NCI-H526 (cell line): ENCODE measurements at regions not wholly inside any gene's neighbourhood (a gene's known extent, or its start where the extent isn't known, plus 50 kb on each side); places are given as distances from the start of the nearest gene placed in this dataset.

Experiments
- DNase-seq, 2 experiments: peaks; one replicate each; lab custom pipeline; 2025; lab: John Stamatoyannopoulos, UW

DNA sequence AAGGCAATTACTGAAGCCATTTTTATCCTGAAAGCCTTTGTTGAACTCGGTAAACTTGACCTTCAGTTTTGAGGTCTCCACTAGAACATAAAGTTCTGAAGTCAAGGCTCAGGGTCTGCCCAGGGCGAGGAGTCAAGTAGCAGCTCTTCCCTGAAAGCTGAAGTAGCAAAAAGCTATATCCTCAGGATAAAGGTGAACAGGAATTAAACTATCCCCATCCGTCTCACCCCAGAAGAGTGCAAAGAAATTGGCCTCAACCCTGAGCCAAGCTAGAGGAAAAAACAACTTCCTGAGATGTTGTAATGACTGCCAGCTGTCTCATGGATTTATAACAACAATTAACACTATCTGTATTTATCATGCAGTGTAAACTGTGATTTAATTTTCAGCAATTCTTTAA, 590.8 kb downstream of the SPRY1 start:
- no peak for DNase-seq

DNA sequence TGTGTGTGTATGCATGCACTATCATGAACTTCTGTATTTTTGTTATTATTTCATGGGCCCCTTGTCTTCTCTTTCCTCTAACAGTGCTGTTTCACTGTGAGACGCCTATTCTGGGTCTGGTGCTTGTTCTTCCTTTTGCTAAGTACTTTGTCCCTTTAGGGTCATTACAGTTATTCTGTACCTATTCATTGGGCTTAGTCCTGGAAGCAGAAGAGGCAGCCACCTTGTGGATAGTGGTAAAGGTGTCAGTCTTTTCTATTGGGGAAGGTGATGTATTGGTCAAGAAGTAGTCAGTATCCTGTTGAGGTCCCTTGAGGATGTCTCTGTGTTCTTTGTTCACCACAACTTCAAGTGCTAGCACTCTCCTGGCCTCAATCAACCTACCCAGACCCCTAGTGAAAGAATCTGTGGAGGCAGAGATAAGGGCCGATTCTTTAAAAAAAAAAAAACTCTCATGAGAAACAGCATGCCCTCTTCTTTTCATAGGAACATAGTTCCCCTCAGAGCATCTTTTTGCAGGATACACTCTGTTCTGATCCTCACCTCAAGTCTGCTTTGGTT, 593.8 kb downstream of the SPRY1 start:
- no peak for DNase-seq

DNA sequence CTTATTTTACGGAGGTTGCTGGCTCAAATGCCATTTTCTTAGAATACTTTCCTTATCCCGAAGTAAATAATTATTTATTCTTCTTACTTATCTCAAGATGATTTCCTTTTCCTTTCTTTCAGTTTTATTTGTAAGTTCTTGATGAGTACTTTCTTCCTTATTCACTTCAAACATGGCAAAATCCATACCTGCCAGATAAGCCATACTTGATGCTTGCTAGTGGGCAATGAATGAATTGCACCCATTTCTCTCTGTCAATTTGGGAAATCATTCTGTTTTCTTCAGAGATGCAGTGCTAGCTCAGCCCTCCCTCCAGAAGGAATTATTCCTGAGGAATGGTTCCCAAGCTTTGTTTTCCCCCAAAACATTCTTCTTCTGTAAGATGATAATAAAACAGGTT, 598.3 kb downstream of the SPRY1 start:
- DNase-seq, result no peak

DNA sequence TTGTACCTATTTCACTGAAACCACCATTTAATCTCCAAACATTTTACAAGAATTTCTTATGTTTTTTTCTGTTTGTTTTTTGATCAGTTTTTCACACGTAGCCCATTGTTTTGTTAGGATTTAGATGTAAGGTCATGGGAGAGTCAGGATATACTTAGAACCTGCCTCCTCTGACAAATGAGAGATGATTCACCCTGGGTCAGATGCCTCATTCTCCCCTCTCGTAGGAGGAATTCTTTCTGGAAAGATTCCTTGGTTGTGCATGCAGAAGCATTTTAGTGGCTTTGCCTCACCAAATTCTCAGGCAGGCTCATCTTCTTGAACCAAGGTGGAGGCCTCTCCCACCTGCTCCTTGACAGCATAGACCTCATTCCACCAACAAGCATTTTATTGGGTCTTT, 599.3 kb downstream of the SPRY1 start:
- DNase-seq, result no peak

DNA sequence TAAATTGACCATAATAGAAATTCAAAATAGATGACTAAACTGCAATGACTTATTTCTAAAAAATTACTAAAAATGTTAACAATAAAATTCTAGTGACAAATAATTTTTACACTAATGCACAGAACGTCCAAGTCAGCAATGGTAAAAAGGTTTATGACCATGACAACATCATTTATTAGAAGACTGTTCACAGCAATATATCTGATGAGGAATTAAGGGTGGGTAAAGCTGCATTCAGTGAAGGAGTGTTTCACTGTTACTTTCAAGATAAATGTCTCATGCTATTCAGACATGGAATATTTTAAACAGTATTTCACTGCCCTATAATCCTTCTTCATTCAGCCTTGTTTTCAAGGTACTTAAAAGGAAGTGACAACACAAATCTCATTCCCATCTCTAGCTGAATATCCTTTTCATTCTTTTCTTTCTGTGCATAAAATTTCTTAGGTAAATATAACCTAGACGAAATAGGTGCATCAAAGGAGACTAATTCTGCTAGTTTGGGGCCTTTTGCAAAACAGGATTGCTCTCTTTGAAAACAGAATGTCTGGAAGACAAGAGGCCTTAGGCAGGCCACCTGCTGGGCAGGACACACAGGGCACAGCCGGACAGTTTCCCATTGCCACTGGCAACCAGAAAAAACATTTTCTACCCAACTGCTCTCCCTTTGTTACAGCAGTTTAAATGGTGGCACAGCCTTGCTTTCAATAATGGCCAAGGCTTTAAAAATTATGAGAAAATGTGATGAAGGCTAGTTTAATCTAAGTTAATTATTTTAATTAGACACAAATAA, 600.3 kb downstream of the SPRY1 start:
- DNase-seq, result no peak

DNA sequence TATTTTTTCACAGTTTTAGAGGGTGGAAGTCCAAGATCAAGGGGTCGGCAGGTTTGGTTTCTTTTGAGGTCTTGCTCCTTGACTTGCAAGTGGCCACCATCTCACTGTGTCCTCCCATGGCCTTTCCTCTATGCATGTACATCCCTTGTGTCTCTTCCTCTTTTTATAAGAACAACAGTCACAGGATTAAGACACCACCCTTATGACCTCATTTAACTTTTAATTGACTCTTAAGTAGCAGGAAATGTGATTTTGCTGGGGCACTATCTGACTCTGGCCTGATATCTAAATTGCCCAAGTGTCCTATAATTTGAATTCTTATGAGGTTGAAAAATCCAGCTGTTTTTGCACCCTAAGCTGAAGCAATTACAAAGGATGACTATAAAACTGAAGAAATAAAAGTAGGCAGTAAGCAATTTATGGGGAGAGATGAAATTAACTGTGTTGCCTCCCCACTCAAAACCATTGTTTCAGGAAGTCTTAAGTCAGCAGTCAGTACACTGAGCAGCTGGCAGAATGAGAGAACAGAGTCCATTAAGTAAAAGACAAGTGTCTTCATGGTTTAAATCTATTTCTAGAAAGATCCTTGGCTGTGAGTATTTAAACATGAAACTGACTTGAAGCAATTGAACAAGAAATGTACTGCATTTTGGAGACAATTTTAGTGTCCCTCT, 601.3 kb downstream of the SPRY1 start:
- DNase-seq, result no peak

DNA sequence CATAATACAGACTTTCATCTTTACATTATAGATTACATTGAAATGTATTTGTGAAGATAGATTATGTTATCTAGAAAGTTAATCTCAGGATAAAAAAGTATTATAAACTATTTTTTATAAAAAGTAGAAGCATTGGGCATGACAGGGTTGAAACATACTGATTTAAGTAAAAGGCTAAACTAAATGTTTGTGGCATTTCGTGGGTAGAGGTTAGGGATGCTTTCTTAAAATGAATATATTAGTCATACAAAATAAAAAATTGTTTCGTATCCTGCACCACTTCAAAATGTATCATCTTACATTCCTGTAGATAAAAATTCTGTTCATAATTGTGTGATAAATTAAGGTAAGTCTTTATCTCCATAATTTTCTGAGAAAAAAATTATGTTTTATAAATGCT, 603.6 kb downstream of the SPRY1 start:
- no peak for DNase-seq

DNA sequence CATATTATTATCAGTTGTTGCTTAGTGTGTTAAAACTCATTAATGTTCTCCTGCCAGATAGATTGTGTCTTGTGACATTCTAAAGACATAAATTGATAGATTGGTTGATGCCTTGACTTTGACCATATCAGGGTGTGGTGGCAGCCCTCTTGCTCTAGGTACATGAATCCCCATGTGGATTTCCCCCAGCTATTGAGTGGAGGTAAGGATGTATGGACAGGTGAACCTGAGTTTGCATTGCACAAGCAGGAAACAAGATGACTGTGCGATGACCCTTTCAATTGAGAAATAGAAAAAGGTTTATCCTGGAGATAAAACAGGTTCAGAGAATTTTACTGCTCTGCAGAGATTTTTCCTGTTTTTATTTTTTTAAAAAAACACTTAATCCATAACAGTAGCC, 619.2 kb downstream of the SPRY1 start:
- DNase-seq, result no peak

DNA sequence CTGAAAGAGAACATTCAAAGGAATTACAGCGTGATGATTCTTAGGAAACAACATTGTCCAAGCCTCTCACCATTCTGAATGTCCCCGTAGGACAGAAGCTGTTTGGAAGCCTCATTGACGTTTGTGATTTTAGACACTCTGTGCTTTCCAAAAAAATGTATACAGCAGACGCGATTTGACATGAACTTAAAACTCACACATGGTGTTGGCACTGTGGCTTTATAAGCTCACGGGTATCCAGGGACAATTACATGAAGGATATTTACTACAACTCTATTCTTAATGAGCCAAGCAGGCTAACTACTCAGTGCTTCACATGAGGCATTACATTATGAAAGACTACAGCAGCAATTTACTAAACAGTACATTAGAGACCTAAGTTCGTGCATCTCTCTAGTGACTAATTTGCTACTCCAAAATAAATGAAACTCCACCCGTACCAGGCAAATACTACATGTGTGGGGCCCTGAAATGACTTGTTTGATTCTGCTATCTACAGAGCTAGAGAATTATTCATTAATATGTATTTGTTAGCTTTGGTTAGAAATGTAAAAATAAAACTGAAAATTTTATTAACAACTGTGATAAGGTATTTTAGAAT, 620.7 kb downstream of the SPRY1 start:
- DNase-seq, result no peak

DNA sequence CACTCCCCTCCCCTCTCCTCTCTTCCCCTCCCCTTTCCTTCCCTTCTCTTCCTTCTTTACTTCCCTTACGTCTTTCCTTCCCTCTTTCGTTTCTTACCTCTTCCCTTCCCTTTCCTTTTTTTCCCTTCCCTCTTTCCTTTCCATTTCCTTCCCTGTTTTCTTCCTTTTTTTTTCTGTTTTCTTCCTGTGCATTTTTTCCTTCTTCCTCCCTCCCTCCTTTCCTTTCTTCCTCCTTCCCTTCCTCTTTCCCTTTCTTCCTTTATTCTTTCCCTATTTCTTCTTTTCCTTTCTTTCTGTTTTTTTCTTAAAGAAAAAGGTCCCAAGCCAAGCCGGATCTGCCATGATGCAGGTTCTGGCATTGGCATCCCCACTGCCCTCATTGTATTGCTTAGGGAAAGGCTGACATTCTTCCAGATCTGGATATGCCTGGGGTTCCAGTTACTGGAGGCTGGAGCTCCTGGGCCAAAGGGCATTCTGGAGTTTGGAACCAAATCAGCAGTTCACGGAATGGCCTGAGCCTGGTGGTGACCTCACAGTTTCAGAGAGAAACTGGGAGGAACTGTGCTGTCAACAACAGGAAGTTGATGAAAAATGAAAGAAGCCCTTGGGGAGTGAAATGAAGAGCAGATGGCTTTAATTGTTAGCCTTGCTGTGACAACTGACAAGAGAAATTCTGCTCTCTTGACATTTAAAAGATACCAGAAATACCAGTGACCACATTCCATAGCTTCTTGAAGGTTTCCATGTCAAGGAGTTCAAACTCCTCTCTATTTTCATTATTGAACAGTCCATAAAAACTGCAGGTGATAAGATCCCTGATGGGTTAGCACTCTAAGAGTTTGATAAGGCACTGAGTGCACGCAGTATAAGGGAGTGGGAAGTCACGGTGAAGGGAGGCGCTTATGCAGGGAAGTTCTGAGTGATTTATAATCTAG, 622.1 kb downstream of the SPRY1 start:
- DNase-seq, result no peak

DNA sequence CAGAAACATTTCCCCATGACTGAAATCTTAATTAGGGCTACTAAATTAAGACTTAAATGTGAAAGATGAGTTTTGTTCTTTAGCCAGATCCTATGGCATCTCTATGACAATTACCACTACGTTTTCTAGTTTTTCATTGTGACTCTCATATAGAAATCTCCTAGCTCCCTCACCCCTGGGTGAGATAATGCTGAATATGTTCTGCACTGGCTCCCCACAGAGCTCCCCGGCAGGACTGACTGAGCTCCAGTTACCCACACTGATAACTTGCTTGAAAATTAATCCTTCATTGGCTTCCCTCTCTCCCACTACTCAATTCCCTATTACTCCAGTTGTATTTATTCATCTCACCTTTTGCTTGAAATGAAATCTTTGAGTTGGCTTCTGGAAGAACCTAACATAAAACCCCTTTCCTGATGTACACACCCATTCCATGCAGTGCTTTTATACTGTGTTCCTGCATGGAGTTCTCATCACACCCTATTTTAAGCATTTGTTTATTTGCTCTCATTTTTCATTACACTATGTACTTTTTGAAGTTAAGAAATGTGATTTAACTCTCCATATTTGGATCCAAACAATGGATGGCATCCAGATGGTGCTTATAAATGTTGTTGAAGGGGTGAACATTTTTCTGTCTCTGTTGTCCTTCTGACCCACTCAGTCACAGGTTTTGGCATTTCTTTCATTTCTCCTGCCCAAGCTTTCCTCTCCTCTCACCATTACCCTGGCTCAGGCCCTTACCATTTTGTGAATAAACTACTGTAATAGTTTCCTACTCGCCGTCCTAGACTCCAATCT, 623.4 kb downstream of the SPRY1 start:
- no peak for DNase-seq

DNA sequence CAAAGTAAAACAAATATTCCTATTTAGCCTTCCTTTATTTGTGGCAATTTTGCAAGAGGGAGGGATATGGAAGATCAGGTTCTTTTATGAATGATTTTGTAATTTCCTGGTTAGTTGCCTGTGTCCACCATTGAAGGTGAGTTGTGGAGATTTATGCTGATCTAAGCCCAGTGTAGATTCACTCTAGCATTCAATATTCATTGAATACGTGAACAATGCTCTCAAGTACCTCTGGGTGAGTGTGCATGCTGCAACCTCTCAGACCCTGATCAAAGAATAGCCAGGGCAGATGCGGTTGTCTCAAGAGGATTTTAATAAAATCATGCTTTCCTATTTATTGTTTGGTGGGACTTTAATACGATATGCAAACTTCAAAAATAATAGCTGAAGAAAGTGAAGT, 628.4 kb downstream of the SPRY1 start:
- DNase-seq, result no peak

DNA sequence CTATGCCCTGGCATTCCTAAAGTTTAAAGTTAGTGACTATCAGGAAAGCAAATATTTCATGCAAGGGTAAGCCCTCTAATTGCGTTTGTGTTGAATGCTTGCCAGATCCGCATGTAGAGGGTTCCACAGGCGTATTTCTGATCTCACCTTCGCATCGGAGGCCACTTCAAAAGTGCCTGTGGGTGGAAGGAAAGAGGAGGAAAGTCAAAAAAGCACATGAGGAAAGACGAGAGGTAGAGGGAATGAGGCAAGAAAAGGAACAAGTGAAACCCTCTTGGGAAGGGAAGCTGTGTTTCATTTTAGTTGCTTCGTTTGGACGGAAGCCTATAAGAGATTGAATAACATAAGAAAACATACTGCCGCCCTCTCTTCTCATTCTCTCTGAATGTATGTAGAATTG, 628.8 kb downstream of the SPRY1 start:
- no peak for DNase-seq

DNA sequence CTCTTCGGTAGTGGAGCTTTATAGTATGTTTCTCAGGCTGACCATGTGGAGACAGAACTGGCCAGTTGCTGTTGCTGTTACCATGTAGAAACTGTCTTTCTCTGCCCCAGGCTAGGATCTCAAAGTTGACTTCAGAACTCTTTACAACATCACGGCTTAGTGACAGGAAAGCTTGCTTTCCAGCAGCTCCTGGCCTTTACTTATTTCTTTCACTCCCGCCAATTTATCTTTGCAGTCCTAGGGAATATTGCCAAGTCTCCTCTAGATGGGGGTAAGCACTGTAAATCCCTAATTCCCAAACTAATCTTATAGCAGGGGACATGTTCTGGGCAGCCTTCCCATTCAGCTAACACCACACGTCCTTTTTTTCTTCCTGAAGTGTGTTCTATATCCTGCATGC, 631.6 kb downstream of the SPRY1 start:
- no peak for DNase-seq

DNA sequence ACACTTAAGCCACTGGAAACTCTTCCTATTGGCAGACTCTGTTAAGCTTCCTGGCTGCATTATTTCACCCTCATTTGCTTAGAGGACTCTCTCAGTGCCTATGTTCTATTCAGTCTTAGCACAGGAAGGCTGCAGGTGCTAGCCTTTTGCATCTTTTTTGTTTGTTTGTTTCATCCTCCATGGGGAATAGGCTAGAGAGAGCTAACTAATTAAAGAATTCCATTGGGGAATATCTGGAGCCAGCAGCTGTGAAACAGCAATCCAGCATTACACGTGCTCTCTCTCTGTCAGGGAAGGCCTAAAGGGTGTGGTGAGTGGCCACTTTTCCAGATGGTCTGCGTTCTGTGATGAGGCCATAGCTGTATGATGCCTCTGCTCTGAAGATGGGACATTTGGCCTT, 633.6 kb downstream of the SPRY1 start:
- peak; percentile 57 to 87 for DNase-seq

DNA sequence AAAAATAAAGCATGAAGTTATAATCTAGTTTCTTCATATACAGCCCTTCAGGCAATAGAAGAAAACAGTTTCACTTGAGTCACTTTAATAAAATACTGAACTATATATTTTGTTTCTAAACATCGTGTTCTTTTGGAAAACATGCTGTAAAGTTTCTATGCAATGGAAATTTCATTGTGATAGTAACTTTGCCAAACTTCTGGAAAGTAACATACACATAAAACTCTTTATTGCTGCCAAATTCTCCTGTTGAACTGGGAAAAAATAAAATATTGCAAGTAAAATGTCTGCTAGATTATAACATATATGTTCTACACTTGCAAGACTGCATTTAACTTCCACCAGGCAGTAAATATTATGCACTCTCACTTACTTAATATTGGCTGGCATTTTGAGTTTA, 635.4 kb downstream of the SPRY1 start:
- DNase-seq, result no peak

DNA sequence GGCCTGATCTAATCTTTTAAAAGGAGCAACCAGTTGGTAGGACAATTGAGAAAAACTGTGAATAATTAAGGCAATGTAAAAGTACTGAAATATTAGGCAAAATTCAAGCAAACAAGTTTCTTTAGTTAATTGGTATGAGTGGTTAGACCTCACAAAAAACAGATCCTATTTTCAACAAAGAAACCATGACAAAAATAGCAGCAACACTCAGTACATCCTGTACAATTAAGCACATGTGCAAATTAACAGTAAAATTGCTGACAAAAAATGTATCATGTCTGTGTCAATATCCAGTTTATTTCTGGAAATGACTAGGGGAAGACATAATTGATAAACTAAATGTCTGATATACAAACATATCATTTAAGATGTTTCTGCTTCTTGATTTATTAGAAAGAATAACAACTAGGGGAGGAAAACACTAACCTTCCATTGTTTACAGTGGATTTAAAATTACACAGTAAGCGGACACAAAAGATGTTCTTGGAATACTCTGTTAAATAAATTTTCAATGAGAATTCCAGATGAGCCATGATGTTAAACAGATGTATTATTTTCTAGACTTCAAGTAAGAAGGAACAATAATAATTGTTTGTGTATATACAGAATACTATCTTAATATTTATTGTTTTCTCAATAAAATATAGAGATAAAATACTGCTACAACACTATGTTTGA, 638.9 kb downstream of the SPRY1 start:
- DNase-seq, result no peak

DNA sequence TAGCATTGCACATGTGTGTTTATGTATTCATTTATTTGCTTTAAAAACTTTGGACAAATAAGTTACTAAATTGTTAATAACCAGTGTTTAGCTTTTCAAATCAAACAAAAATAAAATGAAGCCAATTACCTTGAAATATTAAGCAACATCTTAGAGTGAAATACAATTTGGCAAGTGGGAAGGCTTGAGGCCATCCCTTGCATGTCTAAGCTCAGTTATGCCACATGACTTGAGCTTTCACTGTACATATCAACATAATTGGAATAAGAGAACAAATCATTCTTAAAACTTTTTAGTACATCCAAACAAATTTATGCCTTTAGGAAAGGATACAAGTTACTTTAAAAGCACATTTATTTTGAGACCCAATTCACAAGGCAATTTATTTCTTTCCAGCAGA, 640.6 kb downstream of the SPRY1 start:
- no peak for DNase-seq

DNA sequence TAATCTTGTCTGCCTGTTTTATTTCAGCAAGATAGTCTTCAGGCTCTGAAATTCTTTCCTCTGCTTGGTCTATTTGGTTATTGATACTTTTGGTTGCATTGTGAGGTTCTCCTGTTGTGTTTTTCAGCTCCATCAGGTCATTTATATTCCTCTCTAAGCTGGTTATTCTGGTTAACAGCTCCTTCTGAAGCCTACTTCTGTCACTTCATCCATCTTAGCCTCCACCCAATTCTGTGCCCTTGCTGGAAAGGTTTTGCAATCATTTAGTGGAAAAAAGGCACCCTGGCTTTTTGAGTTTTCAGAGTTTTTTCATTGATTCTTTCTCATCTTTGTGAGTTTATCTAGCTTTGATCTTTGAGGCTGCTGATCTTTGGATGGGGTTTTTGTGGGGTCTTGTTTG, 647.7 kb downstream of the SPRY1 start:
- DNase-seq, result no peak

DNA sequence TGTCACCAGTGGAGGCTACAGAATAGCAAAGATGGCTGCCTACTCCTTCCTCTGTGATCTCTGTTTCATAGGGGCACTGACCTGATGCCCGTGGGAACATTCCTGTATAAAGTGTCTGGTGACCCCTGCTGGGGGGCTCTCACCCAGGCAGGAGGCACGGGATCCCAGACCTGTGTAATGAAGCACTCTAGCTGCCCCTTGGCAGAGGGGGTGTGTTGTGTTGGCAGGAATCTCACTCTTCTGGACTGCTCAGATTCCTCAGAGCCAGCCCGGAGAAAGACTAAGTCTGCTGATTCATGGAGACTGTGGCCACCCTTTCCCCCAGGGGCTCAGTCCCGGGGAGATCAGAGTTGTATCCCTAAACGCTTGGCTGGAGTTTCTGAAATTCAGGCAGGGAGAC, 648.3 kb downstream of the SPRY1 start:
- DNase-seq, result no peak

DNA sequence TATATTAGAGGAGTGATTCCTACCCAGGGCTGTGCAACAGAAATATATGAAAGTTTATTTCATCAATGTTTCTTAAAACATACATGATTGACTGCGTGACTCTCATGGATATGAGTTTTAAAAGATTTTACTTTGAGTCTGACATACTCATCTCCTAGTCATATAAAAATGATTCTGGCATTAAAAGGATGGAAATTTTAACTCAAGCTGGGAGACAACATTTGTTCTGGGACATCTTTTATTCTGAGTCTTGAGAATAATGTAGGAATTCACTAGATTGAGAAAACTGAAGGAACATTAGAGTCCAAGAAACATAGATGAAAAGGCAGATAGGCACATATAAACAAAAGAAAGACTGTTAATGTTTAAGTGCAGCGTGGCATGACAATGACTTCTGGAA, 649.6 kb downstream of the SPRY1 start:
- no peak for DNase-seq
